Naive B cell (primary cell): ENCODE measurements at regions not wholly inside any gene's neighbourhood (a gene's known extent, or its start where the extent isn't known, plus 50 kb on each side); places are given as distances from the start of the nearest gene placed in this dataset.

Experiments used
- ATAC-seq, 2 donors: fragments of 150-1000 bp; cut with Tn5 transposase; 2 replicates each; pipeline ENCODE4 v1.10.0; 2021; ENCODE audit warnings: low read depth in 2 of 2, mild to moderate bottlenecking in 2 of 2, moderate library complexity in 2 of 2
- DNase-seq: peaks from one replicate; pipeline ENCODE4 v3.0.0; 2022
- H3K27ac Mint-ChIP-seq, 6 donors: one replicate each; pipeline ENCODE4 v1.8.0; 2020 to 2022; ENCODE audit warnings: mild to moderate bottlenecking in 6 of 6, mixed read lengths in 6 of 6, moderate library complexity in 5 of 6, inconsistent platforms in 2 of 6
- H3K27me3 Mint-ChIP-seq, 3 donors: one replicate each; pipeline ENCODE4 v1.8.0; 2021 to 2022; ENCODE audit warnings: mixed read lengths in 3 of 3, mild to moderate bottlenecking in 1 of 3
- H3K36me3 Mint-ChIP-seq, 2 donors: one replicate each; pipeline ENCODE4 v1.8.0; 2020 to 2022; ENCODE audit warnings: mixed read lengths in 2 of 2, inconsistent platforms in 1 of 2, mild to moderate bottlenecking in 1 of 2
- H3K4me1 Mint-ChIP-seq, 3 donors: one replicate each; pipeline ENCODE4 v1.8.0; 2020 to 2022; ENCODE audit warnings: mixed read lengths in 3 of 3, inconsistent platforms in 1 of 3, mild to moderate bottlenecking in 1 of 3, moderate library complexity in 1 of 3
- H3K4me3 Mint-ChIP-seq, 8 donors: one replicate each; pipeline ENCODE4 v1.8.0; 2020 to 2022; ENCODE audit warnings: mild to moderate bottlenecking in 8 of 8, mixed read lengths in 8 of 8, moderate library complexity in 8 of 8, inconsistent platforms in 2 of 8
- H3K9me3 Mint-ChIP-seq, 7 donors: one replicate each; pipeline ENCODE4 v1.8.0; 2020 to 2022; ENCODE audit warnings: mixed read lengths in 7 of 7, mild to moderate bottlenecking in 5 of 7, inconsistent platforms in 2 of 7, moderate library complexity in 1 of 7

DNA sequence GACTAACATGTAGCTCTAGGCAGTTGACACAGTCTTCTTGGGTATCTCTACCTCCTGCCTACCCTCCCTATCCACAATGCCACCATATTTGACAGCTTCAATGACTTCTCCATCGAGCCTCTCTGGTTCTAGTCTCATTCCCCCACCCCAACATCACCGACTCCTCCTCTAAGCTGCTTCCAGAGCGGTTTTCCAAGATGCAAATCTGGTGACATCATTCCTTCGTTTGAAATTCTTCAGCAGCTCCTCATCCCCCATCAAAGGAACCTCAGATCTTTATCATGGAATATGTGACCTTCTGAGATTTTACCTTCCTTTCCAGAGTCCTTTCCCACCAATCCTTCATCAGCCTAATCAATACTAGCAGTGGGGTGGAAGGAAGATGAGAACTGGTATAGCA, 352.4 kb upstream of the RUNX1 start:
- DNase-seq (no peak), ATAC-seq (no peak)
- H3K4me1 Mint-ChIP-seq: peaks cover 7 to 15% (median 14%) of the 10 kb centered on the region in 3 donors
- no peaks in the 10 kb centered on the region for H3K9me3 Mint-ChIP-seq
- peaks cover 4 to 19% (median 10%) of the 10 kb centered on the region in 3 donors for H3K27me3 Mint-ChIP-seq
- H3K36me3 Mint-ChIP-seq: no peaks in the 10 kb centered on the region
- H3K27ac Mint-ChIP-seq: peak overlapping the region in 1 of 6 donors; percentile 78
- H3K4me3 Mint-ChIP-seq: no peak overlapping the region

DNA sequence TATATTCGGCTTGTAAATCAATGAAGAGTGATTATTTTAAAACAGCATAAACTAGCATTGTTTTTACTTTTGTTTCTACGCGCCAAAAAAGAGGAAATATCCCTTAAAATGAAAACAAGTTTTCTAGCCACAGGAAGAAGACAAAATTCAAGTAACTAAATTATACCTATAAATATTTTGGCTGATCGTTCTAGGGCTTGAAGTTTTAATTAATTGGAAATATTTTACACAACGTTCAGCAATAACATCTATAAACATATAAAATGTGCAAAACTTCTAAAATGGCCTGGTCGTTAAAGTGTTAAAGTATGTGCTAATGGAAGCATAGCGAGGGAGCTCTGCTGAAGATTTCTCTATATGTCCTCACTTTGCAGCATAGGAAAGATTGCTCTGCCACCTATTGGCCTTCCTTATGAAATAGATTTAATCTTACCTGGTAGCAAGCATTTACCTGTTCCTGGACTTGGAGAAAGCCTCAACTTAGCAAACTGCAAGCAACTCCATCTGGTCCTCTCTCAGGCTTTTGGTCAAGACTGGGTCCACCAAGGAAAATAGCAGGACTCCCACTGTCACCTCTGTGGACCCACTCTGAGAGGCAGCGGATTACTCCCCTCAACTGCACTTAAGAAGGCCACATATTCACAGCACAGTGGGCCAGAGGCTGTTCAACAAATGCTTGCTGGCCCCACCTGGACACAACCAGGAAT, 351.3 kb upstream of the RUNX1 start:
- peak overlapping the region in 2 of 8 donors; percentile 4 to 10 for H3K4me3 Mint-ChIP-seq
- no peaks in the 10 kb centered on the region for H3K36me3 Mint-ChIP-seq

DNA sequence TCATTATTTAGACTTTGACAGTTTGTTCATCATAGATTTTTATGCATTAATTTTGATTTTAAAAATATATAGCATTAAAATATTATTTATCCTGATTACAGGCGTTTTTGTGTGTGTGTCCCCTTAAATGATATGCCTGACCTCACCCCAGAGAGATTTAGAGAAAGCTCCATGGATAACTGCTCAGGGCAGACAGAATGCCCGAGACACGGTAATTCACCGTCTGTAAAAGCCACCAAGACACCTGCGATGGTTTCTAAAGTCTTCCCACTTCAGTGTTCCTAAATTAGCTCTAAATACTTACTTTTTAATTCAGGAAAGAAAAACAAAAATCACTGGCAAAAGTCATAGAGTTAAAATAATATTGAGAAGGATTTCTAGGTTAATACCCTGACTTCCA, 350.6 kb upstream of the RUNX1 start:
- Mint-ChIP-seq H3K9me3 (no peaks in the 10 kb centered on the region), H3K4me3 (no peak overlapping the region), H3K27ac (no peak overlapping the region), H3K4me1 (peaks cover 7 to 15% (median 14%) of the 10 kb centered on the region in 3 donors), H3K36me3 (no peaks in the 10 kb centered on the region), H3K27me3 (peaks cover 4 to 8% (median 7%) of the 10 kb centered on the region in 3 donors)
- DNase-seq: no peak
- ATAC-seq: no peak

More for the DNA sequence above, 351.3 kb upstream of the RUNX1 start:
- Mint-ChIP-seq H3K9me3 (no peaks in the 10 kb centered on the region), H3K27ac (no peak overlapping the region), H3K4me1 (peaks cover 7 to 15% (median 14%) of the 10 kb centered on the region in 3 donors), H3K27me3 (peaks cover 8 to 14% (median 8%) of the 10 kb centered on the region in 3 donors)
- ATAC-seq: peak; percentile 79 to 90
- peak; percentile 52 for DNase-seq

DNA sequence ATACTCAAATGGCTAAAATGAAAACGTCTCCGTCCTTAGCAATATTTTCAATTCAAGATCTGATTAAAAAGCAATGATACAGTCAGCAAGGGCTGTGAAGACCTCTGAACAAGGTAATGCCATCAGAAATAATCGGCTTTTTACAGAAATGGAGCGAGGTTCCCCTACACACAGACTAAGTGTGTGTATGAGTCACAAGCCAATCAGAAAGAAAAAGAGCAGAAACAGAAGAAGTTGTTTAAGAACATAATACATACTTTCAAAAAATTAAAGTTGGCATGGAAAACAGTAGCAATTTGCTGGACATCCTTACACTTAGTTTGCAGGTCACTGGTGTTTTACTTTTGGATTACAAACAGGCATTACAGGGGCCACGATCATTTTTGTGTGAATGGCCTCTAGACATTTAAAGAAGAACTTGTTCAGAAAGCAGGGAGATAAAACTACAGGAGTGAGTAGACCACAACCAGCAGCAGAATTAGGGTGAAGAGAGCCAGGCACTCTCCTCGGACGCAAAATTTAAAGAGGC, 350.0 kb upstream of the RUNX1 start:
- Mint-ChIP-seq H3K27ac (peak overlapping the region in 2 of 6 donors; percentile 42 to 62), H3K36me3 (no peaks in the 10 kb centered on the region), H3K9me3 (no peaks in the 10 kb centered on the region), H3K27me3 (peaks cover under 1 to 4% (median 4%) of the 10 kb centered on the region in 3 donors), H3K4me1 (peaks cover 7 to 15% (median 14%) of the 10 kb centered on the region in 3 donors), H3K4me3 (no peak overlapping the region)
- ATAC-seq (no peak), DNase-seq (no peak)

DNA sequence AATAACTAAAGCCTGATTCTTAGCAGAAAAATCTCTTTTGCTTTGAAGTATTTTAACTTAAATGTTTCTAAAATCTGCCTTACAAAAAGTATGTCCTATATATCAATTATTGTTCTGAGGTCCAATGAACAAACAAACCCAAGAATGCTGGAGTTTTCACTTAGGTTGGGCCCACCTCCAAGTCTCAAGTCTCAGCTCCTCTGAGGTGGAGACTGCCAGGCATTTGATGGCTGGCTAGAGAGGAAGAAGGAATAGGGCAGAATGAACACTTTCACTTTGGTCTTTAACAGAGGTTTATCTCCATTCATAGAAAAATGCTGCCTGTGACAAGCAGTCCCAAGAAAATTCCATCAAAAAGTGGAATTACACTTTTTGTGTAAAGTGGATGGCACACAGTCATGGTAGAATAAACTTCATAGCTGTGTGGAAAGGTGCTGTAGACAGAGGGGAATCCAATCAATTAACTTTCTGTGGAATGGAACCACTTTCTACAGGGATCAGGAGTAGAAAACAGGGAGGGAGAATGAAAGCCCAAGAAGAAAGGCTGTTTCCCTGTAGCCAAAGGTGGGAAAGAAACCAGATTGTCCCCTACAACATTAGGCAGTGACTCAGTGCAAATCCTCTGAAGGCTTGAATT, 349.4 kb upstream of the RUNX1 start:
- Mint-ChIP-seq H3K4me1 (peaks cover 7 to 15% (median 14%) of the 10 kb centered on the region in 3 donors), H3K36me3 (no peaks in the 10 kb centered on the region), H3K4me3 (no peak overlapping the region), H3K27me3 (peaks cover 0 to 4% (median 4%) of the 10 kb centered on the region in 3 donors), H3K9me3 (no peaks in the 10 kb centered on the region), H3K27ac (no peak overlapping the region)
- no peak for DNase-seq
- no peak for ATAC-seq

DNA sequence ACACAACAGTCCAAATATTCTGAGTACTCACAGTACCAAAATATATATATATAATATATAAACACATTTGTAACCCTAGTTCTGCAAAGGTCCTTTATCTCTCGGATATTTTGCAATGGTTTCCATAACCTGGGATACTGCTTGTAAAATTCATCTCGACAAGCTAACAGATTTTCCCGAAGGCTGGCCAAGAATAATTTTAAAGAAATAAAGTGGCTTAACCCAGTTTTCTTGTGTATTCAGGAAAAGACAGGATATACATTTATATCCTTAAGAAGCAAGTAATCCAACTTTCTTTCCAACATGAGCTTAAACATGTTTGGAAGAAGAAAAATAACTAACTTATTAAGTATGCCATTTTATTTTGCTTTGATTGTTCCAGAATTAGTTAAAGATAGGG, 348.7 kb upstream of the RUNX1 start:
- Mint-ChIP-seq H3K36me3 (no peaks in the 10 kb centered on the region), H3K27me3 (peaks cover 0 to 4% (median 4%) of the 10 kb centered on the region in 3 donors), H3K27ac (no peak overlapping the region), H3K4me3 (no peak overlapping the region), H3K4me1 (peaks cover 7 to 15% (median 14%) of the 10 kb centered on the region in 3 donors), H3K9me3 (no peaks in the 10 kb centered on the region)
- no peak for DNase-seq
- no peak for ATAC-seq

DNA sequence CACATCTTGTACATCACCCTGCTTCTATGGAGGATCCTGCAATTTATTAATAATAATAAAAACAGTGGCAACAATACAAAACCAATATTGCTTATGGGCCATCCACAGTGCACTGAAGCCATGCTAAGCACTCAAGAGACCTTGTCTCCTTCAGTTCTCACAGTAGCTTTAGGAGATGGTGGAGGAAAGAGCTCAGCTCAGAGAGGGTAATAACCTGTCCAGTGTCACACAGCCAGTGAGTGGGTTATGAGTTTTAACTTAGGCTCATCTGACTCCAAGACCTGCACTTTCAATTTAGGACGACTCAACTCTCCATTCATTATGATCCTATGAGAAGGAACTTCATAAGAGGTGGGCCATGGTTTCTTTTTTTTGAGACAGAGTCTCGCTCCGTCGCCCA, 347.6 kb upstream of the RUNX1 start:
- Mint-ChIP-seq H3K27me3 (peaks cover 4 to 8% (median 4%) of the 10 kb centered on the region in 3 donors), H3K36me3 (no peaks in the 10 kb centered on the region), H3K4me3 (no peak overlapping the region), H3K9me3 (no peaks in the 10 kb centered on the region), H3K27ac (no peak overlapping the region), H3K4me1 (peaks cover 7 to 15% (median 14%) of the 10 kb centered on the region in 3 donors)
- DNase-seq (no peak), ATAC-seq (no peak)

DNA sequence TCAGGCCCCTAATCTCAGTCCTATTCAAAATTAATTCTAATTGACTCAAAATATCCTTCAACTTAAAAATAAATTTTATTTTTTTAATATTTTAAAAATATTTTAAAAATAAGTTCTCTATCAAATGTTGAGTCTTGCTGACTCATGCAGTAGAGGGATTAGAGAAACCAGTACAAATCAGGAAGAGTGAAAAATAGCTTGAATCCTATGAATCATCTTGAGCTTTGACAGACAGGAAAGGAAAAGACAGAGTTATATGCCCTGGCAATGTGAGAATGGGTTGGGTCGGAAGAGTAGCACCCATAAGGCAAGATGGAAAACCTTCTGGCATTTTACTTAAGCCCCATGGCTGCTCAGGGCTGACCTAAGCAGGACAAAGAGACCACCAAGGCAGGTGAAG, 346.6 kb upstream of the RUNX1 start:
- H3K36me3 Mint-ChIP-seq: no peaks in the 10 kb centered on the region
- H3K9me3 Mint-ChIP-seq: peaks cover 0 to 2% (median 0%) of the 10 kb centered on the region in 7 donors
- DNase-seq (no peak), ATAC-seq (no peak)
- peaks cover 4 to 8% (median 4%) of the 10 kb centered on the region in 3 donors for H3K27me3 Mint-ChIP-seq
- H3K4me1 Mint-ChIP-seq: peaks cover 7 to 15% (median 14%) of the 10 kb centered on the region in 3 donors
- H3K27ac Mint-ChIP-seq: no peak overlapping the region
- no peak overlapping the region for H3K4me3 Mint-ChIP-seq

DNA sequence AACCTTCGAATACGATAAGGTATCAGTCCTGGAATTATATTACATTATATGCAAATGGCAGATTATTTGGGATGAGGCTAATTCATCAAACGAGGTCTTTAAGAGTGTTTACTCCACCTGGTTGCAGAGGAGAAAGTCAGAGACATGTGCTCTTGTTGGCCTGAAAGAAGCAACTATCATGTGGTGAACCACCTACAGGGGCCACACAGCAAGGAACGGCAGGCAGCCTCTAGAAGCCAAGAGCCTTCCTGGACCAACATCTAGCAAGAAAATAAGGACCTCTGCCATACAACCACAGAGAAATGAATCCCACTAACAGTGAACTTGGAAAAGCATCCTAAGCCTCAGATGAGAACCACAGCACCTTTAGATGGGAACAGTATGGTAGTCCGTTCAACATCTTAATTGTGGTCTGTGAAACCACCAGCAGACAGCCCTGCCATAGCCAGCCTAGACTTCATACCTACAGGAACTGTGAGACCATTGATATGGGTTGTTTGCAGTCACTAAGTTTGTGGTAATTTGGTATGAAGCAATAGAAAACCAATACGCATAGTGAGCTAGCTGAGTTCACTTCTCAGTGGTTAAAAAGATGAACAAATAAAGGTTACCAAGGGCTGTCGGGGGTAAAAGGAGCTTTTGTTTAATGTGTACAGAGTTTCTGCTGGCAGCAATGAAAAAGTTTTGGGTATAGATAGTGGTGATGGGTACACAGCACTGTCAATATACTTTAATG, 345.7 kb upstream of the RUNX1 start:
- Mint-ChIP-seq H3K27ac (no peak overlapping the region), H3K4me3 (no peak overlapping the region), H3K9me3 (peaks cover 0 to 2% (median 0%) of the 10 kb centered on the region in 7 donors), H3K4me1 (peaks cover 1 to 9% (median 8%) of the 10 kb centered on the region in 3 donors), H3K27me3 (peaks cover 4 to 8% (median 4%) of the 10 kb centered on the region in 3 donors), H3K36me3 (no peaks in the 10 kb centered on the region)
- DNase-seq (no peak), ATAC-seq (no peak)

DNA sequence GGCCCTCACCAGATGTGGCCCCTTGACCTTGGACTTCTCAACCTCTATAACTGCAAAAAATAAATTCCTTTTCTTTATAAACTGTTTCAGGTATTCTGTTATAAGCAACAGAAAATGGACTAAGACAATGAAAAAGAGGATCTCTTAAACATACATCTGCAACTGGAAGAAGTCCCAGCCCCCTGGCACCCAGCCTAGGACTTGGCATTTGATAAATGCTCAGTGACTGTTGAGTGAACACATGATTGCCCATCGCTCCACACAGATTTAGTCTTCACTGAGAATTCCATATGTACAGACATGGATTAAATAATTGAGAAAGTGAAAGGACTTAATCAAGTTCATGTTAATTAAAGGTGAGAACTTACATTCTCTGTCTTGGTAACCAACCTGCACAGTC, 344.9 kb upstream of the RUNX1 start:
- Mint-ChIP-seq H3K27me3 (peaks cover 4 to 8% (median 4%) of the 10 kb centered on the region in 3 donors), H3K36me3 (no peaks in the 10 kb centered on the region), H3K9me3 (peaks cover 0 to 2% (median under 1%) of the 10 kb centered on the region in 7 donors), H3K27ac (no peak overlapping the region), H3K4me3 (no peak overlapping the region), H3K4me1 (peaks cover 0 to 7% (median 6%) of the 10 kb centered on the region in 3 donors)
- DNase-seq: no peak
- no peak for ATAC-seq

DNA sequence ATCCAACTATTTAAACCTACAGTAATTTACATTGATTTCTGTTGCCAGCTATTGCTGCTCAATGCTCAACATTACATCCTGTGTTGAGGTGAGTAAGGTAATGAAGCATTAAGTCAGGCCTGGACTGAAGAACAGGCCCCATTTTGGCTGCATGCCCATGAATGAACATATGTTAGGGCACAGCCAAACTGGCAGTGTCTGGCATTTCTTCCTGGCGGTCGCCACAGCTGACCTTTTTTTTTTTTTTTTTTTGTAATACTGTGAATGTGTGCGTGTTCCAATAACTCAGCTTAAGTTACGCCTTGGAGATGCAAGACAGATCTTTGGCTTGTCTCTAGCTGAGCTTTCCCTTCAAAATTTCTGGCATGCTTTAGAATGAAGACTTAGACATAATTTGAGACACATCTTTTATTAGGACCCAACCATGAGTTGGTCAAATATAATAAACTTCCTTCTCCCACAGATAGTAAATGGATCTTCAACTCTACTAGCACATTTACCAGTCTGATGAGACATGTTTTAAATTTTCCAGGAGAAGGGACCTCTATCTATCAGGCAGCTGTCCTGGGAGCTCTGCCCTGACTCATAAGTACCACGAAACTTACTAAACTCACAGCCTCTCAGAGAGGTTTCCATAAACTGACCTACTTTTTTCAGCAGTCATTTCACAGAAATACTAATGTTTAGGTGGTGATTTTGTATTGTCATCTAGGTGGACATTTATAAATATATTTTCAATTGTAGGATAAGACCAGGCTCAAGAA, 341.1 kb upstream of the RUNX1 start:
- H3K27me3 Mint-ChIP-seq: peaks cover 0 to 8% (median 4%) of the 10 kb centered on the region in 3 donors
- peaks cover 5 to 11% of the 10 kb centered on the region in 2 donors for H3K36me3 Mint-ChIP-seq
- DNase-seq: no peak
- ATAC-seq: no peak
- peaks cover 6 to 13% (median 10%) of the 10 kb centered on the region in 7 donors for H3K9me3 Mint-ChIP-seq
- no peak overlapping the region for H3K4me3 Mint-ChIP-seq
- no peaks in the 10 kb centered on the region for H3K4me1 Mint-ChIP-seq
- peak overlapping the region in 1 of 6 donors; percentile 15 for H3K27ac Mint-ChIP-seq

DNA sequence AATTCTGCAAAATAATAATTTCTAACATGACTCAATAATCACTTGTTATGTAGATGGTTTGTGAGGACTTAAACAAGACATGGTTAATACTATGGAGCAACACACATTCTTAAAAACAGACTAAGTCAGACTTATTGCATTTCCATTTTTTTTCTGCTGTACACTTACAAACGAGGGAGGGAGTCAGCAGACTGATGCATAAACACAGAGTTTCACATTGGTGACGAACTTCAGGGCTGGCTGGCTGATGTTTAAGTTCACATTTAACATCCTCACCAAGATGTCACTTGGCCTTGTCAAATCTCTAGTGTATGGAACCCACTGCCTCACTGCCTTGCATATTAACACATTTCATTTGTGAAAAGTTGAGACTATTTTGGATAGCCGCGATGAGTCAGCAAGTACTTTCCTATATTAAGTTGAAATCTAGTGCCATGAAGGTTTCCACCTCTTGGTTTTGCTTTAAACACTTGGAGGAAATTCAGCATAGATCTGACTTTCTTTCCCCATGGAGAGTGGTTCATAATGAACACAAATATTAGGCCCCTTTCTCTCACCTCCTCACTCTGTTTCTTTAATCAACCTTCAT, 337.5 kb upstream of the RUNX1 start:
- H3K36me3 Mint-ChIP-seq: peaks cover 5 to 11% of the 10 kb centered on the region in 2 donors
- no peaks in the 10 kb centered on the region for H3K4me1 Mint-ChIP-seq
- no peak overlapping the region for H3K4me3 Mint-ChIP-seq
- peaks cover 6 to 13% (median 10%) of the 10 kb centered on the region in 7 donors for H3K9me3 Mint-ChIP-seq
- no peak for DNase-seq
- no peak for ATAC-seq
- peaks cover 0 to 4% (median 0%) of the 10 kb centered on the region in 3 donors for H3K27me3 Mint-ChIP-seq
- no peak overlapping the region for H3K27ac Mint-ChIP-seq
